SHP77 (cell line): ENCODE measurements at regions not wholly inside any gene's neighbourhood (a gene's known extent, or its start where the extent isn't known, plus 50 kb on each side); places are given as distances from the start of the nearest gene placed in this dataset.

Experiments
- DNase-seq, 2 experiments: peaks; one replicate each; lab custom pipeline; 2025; lab: John Stamatoyannopoulos, UW

DNA sequence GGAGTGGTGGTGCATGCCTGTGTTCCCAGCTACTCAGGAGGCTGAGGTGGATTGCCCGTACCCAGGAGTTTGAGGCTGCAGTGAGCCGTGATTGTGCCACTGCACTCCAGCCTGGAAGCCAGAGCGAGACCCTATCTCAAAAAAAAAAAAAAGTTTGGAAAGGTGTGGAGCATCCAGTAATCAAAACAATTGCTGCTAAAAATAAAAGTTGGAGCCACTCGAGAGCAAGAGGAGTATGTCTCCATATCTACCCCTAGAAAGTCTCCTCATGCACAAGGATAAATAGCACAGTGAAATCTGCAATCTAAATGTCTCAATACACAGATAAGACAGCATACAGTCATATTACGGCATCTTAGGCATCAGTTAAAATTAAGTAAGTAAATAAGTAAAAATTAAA, 81.5 kb upstream of the NEBL start:
- no peak for DNase-seq

DNA sequence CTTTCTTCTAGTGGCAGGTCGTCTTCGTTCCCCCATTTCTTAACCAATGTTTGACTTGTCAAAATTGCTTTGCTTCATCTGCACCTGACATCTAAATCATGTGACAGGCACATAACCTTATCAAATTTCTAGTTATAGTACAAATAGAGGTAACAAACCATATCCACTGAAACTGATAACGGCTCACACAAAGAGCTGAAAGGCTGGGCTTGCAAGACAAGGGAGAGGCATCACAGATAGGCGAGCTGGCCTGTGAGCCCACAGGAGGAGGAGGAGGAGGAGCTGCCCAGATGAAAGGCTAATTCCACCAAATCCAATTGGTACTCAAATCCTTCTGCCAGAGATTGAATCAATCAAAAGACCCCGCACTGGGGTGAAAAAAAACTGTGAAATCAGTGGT, 80.2 kb upstream of the NEBL start:
- DNase-seq, result no peak

DNA sequence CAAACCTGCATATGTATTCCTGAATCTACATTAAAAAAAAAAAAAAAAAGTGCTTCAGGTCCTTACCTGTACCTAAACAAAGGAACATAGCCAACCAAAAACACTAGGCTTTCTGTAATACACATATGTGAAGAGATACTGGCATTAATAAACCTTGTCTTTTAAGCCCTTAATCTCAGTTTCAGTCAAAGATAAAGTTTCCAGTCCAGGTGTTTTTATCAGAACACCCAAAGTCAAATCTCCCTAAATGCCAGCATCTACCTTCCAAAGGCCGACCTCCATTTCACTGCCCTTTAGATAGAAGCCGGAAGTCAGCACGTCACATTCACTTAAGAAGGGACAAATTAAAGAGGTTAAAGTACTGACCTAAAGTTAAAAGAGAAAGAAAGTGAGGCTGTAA, 79.8 kb upstream of the NEBL start:
- no peak for DNase-seq

DNA sequence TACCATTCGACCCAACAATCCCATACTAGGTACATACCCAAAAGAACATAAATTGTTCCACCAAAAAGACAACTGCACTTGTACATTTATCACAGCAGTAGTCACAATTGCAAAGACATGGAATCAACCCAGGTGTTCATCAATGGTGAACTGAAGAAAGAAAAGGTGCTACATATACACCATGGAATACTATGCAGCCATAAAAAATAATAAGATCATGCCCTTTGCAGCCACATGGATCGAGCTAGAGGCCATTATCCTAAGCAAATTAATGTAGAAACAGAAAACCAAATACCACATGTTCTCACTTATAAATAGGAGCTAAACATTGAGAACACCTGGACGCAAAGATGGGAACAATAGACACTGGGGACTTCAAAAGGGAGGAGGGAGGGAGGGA, 79.3 kb upstream of the NEBL start:
- no peak for DNase-seq

DNA sequence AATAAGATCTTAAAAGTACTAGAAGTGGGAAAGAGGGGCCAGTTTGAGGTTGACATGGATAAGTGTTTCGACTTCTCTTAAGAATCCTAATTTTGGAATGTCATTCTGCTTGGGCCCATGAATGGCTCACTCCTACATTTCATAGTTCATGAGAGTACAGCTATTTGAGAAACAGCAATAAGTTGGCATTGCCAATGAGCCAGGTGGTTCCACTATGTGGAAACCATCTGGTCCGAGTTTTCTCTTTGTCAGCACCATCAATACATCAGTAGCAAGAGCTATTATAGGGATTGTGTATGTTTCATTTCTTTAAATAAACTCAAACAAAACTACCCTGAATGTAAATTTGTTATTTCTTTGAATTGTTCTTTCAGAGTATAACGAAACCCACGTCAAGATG, 78.1 kb upstream of the NEBL start:
- no peak for DNase-seq

DNA sequence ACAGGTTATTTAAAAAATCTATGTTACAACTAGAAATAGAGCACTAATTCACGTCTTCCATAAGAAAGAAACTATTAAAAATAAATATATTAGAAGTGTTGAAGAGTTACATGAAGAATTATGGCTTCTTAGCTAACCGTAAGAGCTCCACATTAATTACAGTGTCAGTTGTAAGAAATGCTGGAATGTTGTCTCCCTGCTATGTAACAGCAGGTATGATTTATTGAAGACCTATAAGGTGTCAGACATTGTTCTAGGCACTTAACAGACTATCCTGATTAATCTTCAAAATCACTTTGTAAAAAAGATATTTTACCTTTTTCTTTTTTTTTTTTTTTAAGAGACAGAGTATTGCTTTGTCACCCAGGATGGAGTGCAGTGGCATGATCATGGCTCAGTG, 75.8 kb upstream of the NEBL start:
- no peak for DNase-seq

DNA sequence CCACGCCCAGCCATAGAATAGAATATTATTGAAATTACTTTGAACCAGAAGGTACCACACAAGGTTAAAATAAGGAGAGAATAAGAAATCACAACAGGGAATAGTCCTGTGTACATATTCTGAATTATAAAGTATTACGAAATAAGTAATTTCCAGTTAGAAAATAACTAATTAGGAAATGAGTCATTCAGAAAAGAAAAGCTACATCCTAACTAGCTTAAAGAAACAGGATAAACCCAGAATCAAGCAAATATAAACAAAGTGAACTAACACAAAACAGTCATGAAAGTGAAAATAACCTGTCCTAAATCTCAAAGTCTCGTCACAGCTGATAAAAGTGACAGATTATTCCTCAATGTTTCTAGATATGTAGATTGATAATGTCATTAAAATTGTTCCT, 74.8 kb upstream of the NEBL start:
- DNase-seq, result no peak

DNA sequence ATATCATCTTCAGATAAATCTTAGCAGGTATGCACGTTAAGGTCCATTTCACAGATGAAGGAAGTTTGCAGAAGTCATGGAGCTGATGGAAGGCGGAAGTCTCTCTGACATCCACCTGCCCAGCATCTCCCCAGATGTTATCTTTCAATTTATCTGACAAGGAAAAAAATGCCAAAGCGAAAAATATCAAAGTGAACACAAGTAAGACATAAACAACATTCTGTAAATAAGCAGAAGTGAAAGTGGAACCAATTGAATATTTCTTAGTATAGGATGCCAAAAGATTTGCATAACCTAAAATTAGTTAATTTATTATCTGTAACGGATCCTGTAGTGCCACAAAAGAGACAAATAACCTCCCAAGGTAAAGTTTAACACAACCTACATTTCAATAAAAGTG, 73.6 kb upstream of the NEBL start:
- DNase-seq, result no peak

DNA sequence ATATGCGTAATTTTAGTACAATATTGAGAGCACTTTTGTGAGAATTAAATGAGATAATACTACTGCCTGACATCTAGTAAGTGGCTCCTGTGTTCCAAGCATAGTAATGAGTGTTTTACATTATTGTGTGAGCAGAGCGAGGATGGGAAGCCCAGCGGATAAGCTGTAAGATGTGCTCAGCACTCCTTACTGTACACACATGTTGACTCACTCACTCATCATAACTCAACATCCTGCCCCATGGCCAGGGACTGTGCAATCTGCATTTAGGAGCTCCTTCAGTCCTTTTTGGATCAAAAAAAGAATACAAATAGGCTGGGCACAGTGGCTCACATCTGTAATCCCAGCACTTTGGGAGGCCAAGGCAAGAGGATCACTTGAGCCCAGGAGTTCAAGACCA, 72.9 kb upstream of the NEBL start:
- DNase-seq, result no peak

DNA sequence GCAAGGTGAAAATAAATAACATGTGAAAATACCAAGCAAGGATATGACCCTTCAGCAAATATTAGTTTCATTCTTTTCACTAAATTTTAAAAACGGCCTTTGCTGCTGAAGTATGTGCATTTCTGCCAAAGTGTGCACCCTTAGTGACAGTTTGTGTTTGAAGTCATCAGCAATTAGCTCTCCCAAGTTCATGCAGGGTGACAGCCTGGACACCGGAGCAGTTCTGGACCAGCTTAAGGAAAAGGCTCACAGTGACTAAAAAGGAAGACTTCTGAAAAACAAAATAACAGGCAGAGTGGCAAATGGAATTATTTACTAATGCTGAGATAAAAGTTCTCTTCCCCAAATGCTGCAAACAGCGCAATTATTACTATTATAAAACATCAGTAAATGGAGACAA, 69.3 kb upstream of the NEBL start:
- no peak for DNase-seq

DNA sequence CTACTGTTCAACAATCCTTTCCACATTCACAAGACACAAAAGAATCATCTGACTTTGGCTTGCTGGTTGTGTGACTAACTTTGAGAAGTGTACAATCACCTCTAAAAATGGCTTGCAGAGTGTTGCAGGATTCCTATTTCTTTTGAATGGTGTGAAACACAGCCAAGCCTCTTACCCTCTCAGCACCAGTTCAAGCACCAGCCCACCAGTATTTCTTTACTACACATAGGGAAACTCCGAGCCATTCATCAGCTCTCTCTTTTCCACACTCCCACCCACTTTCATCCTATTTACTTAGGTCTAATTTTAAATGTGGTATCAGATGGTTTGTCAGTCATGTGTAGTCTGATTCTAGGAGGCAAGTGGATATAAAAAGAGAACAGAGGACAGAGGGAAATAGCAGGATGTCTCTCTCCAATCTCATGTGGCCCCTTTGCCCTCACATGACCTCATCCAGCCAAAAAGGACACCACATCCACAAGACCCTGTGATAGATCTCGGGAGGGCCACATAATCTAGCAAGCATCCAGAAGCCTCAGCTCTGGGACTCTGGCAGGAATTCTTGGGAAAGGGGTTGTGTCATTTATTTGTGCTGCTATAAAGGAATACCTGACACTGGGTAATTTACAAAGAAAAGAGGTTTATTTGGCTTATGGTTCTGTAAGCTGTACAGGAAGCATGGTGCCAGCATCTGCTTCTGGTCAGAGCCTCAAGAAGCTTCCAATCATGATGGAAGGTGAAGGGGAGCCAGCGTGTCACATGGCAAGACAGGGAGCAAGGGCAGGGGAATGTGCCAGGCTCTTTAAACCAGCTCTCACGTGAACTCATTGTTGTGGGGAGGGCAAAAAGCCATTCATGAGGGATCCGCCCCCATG, 66.8 kb upstream of the NEBL start:
- DNase-seq, result no peak

DNA sequence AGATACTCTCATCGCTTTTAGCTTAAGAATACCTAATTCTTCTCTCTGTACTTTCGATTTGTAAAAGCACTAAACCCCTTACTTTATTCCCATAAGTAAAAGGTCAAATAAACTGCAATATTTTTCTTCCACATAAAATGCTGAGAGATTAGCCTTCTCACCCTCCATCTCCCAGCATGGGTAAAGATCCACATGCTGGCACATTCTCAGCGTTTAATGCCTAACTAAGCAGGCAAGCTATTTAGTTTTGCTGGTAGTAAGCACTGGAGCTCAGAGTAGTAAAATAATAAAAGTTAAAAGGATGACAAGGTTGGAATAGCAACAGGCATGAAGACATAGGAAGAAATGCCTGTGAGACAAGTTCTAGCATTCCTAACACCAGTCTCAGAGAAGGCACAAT, 65.9 kb upstream of the NEBL start:
- no peak for DNase-seq

DNA sequence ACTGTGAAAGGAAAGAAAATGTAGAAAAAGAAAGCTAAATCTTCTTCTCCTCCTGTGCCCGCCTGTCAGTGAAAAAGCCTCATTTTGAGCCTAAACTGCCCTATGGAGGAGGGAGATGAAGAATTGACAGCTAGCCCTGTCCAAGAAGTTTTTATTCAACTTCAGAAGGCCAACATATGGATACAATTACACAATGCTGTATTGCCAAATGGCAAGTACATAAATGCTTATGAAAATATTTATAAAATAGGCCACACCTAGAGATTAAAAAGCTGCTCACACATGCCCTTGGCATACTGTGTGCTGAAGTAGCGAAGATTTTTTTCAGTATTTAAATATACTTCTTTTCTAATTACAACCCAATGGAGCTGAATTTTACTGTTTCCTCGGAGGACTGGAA, 65.1 kb upstream of the NEBL start:
- no peak for DNase-seq

DNA sequence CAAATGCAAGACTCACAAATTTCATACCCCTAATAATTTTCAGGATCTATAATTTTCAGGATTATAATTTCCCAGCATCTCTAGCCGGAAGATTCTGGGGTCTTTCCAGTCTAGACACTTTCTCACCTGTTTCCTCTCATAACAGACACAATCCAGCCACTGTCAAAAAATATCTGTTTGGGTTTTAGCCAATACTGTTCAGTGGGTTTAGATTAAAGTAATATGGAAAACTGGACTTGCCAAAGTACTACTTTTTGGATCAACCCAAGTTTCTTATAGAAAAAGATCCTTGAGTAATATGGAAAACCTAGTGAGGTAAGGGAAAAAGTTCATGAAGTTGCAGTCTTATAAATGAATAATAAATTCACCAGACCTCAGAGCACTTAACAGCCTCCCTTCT, 62.1 kb upstream of the NEBL start:
- DNase-seq, result no peak

DNA sequence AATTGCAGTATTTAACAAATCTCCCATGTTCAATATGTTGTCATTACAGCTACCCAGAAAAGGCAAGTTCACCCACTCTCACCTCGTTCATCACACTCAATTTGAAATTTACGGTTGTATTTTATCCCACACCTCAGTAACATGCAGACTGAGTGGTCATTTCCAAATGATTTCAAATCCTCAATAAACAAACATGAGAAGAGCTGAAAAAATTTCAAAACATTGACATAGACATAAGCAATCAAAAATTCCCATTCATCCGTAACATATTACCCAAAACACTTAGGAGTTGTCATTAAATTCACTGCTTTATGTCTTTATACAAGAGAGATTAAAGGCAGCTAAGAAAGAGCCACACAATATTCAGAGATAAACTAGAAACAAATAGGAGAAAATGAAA, 61.7 kb upstream of the NEBL start:
- DNase-seq, result no peak

DNA sequence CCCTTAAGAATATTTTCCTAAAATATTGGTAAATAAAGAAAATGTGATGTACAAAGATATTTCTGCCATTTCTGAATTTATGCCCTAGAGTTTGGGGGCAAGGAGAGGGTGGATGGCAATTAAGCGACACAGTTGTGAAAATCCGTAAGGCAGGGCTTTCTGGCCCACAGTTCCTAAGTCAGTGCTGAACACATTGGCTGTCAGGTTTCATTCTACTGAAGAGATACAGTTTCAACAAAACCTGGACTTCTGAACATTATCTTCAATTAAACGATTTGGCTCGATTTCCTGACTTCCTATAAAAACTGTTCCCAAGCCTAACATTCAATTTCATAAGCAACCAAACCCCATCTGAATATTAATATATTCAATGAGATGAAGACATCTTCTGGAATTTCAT, 61.1 kb upstream of the NEBL start:
- no peak for DNase-seq

DNA sequence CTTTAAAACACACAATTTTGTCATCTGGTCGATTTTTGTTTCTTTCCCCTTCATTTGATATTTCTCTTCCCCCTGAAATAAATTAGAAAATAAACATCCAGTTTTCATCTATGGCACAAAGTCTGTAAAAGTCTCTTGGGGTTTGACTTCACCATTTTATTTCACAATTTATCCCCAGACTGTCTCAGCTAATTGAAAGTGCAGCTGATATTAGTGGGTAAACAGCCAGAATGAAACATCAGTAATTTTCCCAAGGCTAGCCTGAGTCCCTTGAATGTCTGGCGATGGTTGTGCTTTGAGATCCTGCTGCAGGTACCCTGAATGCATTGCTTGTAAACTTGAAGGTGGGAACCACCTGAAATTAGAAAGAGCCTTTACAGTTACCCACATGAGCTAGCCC, 60.6 kb upstream of the NEBL start:
- no peak for DNase-seq

DNA sequence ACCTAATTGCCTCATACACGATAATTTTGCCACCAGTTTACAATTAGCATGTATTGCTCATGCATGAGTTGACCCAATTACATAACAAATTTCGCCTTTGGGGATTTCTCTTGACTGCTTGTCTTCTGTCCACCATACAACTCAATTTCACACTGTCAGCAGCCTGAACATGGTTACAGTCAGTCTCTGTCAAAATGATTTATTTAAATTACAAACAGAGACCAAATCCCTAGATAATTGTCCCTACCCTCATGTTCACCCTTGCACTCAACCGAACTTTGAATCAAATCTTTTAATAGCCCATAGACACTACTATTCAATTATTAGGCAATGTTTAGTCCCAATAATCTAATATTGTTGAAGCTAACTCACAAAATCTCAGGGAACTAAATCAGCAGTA, 59.7 kb upstream of the NEBL start:
- no peak for DNase-seq

DNA sequence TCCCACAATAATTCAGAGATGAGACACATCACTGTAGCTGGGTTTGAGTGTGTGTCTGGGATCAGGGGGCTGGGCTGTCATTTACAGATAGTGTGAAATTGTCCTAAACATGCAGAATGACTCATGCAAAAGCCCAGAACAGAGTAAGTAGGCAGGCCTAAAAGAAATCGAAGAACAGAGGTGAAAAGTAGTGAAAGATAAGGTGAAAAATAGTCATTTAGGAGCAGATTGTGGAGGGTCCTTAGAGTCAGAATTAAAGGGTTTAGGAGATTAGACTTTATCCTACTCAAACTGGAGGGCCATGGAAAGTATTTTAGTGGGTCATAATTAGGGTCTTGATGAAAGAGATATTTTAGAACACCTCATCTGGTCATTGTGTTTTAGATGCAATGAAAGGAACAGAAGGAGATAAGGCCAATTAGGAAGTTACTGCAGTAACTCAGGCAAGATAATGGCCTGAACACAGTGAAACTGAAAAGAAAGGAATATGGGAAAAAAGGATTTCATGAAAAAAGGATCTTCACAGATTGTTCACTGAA, 58.3 kb upstream of the NEBL start:
- no peak for DNase-seq

DNA sequence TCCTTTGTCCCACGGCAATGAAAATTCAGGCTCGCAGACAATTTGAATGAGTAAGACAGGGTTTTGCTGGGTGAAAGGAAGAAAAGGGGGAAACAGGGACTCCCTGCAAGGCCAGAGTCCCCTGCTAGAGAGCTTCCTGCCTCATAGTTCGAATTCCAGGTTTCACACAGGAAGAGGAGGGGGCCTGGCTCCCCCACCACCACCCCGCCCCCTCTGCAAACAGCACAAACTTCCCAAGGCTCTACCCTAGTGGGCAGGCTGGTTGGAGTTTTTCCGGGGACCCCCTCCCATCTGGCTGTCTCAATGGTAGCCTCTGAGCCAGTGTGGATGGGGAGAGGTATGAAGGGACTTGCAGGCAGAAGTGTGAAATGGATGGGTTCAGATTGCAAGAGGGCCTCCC, 57.4 kb upstream of the NEBL start:
- no peak for DNase-seq

DNA sequence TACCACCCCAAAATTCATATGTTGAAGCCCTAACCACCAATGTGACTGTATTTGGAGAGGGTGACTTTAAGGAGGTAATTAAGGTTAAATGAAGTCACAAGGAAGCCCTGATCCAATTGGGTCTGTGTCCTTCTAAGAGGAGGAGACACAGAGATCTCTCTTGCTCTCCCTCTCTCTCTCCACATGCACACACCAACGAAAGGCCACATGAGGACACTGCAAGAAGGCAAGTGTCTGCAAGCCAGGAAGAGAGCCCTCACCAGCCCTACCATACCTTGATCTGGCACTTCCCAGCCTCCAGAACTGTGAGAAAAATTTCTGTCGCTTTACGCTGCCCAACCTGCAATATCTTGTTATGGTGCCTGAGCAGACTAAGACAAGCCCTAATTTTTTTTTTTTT, 56.0 kb upstream of the NEBL start:
- DNase-seq, result no peak

DNA sequence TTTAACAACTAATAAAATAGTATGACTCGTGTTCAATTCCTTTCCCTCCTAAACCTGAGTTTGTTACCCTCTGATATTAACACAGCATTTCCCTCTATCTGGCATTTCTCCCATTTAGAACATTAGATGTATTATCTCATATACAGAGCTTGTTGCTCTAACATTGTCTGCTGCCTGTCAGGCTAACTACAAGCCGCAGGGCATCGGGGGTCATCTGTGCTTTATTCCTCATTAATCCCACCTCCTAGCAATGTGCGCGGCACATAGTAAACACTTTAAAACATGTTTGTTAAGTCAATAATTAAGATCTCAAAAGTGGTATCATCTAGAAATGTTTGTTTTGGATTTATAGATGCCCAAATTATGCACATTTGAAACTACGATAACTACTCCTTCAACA, 52.9 kb upstream of the NEBL start:
- DNase-seq, result no peak

DNA sequence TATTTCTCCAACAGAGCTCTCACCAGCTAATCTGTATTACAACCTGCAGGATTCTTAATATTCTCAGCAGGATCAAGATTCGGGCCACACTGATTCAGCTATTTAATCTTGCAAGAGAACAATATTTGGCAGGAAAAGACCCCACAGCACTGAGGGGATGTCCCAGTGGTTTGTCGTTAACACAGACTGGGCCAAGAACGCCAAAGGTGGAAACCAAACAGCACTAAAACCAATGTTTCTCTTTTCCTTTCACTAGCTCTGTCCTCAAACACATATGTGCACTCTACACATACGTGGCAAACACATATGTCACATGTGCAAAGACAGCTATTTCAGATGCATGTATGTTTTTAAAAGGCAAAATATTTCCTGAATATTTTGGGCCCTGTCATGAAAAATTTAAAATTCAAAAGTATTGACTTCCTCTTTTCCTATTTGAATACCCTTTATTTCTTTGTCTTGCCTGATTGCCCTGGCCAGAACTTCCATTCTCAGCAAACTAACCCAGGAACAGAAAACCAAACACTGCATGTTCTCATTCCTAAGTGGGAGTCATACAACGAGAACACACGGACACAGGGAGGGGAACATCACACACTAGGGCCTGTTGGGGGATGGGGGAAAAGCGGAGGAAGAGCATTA, 51.7 kb upstream of the NEBL start:
- no peak for DNase-seq
